GM19397 (cell line): ENCODE measurements at regions not wholly inside any gene's neighbourhood (a gene's known extent, or its start where the extent isn't known, plus 50 kb on each side); places are given as distances from the start of the nearest gene placed in this dataset.
"Not testable (repeated sequence)": the region's sequence is repeated elsewhere in the genome, so short reads cannot be mapped to it uniquely, and the experiment has no call there.

Experiments used
- ATAC-seq: cut with Tn5 transposase; IDR thresholded peaks from one replicate; pipeline ENCODE4 v1.9.1; 2021; ENCODE audit warnings: mild to moderate bottlenecking, moderate library complexity; ENCODE audit not compliant: unreplicated experiment

DNA sequence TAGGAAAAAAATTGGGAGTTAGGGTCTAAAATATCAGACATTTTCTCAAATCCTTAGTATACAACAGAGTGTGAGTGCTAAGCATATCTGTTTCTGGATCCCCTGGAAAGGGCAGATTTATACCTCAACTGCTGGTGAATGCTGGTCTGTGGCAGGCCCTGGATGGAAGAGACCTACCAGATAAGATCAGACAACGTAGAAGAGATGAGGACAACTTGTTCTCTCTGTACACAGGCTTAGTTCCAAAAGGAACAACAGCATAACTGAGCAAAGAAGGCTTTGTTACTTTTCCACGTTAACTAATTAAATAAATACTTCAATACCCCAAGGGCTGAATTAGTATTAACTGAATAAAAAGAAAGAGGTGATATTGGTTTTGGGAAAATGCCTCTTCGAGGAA lies 1277.3 kb downstream of the SLITRK5 start:
- no peak for ATAC-seq

DNA sequence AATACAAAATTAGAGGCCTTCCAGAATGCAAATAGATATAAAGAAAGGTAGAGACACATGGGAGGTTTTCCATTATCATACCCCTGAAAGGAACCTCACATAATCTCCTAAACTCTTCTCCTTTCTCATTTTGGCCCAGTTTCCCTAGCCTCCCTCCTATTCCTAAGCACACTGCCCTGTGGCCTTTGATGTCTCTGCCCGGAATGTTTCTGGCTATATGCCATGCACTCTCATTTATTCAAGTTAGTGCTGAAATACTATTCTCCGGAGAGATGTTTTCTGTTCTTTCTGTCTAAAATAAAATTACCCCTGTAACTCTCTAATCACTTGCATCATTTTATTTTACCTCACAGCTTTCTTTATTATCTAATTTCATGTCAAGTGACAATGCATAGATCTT lies 1287.7 kb downstream of the SLITRK5 start:
- no peak for ATAC-seq

DNA sequence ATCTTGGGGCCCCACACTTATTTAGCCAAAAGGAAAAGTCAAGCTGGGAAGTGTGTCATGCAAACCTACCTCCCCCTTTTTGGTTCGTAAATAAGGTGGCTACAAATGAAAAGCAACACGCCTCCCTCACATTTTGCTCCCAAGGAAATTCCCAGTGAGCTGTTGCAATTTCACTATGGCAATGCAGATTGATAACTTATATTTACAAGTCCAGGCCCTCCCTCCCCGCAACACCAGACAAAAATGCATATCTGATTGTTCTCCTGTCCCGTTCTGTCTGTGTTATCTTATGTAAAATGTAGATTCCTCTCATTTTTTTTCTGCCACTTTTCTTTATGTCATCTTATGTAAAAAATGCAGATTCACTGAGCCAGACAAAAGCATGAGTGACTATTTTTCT lies 1305.3 kb downstream of the SLITRK5 start:
- ATAC-seq: no peak

DNA sequence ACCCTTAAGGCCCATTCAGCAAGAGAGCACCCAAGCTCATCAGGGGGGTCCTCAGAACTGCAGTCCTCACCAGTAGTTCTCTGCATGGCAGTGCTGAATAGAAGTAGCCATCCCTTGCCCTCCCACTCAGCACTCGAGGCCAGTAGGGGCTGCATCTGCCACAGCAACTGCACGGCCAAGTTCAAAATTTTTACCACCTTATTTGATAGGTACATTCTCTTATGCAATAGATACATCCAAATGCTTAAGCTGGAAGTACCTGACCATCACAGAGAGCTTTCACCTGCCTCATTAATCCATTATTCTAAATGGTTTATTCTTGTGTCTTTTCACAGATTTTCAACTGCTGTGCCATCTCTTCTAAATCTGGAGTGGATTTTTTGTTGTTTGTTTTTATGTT lies 1307.4 kb downstream of the SLITRK5 start:
- ATAC-seq: no peak

DNA sequence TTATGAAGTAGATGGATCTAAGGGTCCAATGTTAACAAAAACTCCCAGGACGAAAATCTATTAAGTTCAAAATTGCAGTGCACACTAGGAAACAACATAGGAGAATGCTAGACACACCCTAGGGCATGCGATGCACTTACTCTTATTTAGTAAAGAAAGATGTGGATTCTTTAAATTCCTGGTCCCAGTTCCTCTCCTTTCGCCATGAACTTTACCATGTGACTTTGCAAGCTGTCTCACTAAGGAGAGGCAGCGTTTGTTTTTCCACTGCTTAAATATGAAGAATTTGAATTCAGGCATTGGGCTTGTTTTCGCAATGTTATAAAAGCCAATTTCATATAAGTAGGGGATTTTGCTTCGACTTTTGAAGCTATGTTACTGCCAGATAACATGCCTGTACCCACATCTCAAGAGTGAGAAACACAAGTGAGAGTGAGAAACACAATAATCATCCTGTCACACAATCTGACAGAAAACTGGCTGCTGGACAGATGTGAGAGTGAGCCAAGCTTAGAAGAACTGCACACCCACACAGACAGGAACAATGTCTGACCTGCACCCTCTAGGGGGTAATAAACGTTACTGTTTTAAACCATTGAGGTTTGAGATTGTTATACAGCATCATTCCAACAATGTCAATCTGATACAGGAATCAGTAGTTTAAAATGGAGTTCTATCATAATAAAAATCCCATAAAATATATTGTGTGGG lies 1308.4 kb downstream of the SLITRK5 start:
- ATAC-seq: no peak

DNA sequence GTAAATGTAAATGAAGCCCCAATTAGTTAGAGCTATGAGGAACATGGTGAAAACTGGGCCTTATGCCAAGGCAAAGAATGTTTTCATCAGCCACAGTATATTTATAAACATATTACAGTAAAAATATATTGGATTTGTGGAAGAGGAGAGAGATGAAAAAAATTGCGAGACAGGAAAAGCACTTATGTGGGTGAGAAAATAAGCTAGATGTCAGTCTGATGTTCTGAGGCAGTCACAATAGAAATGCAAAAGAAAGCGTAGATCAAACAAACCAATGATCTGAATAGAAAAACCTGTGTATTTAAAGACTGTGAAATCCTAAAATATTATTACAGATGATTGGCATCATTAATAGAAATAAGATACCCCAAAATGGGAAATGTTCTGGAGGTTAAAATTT lies 1332.5 kb downstream of the SLITRK5 start:
- ATAC-seq: no peak

DNA sequence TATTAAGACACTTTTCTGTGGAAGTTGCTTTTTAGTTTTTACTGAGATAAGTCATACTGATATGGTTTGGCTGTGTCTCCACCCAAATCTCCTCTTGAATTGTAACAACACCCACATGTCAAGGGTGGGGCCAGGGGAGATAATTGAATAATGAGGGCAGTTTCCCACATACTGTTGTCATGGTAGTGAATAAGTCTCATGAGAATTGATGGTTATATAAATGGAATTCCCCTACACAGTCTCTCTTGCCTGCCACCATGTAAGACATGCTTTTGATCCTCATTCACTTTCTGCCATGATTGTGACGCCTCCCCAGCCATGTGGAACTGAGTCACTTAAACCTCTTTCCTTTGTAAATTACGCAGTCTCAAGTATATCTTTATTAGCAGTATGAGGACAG lies 1340.4 kb downstream of the SLITRK5 start:
- no peak for ATAC-seq

DNA sequence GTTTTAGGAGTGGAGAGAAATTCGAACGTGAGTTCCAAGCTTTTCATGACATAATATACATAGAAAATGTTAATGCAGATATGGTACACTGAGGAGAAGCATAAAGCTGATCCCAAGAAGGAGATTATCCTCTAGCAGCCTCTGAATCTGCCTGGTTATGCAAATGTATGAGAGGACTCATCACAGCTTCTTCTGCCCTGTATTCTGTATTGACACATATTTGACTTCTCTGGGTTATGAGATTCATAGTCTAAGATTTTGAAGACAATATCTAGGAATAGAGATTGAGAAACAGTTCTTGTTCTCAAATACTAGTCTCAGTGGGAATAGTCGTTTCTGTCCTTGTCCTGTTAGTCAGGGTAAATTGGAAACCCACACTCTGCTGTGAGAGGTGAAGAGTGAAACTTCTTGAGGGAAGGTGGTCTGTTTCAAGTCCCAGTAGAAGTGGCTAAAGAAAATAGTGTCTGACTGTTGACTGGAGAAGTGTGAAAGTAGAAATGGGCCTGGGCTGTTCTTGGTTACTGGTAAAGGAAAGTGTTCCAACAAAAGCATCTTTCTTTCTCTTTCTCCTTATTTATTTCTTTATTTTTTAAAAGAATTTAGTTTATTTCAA lies 1356.6 kb downstream of the SLITRK5 start:
- ATAC-seq: no peak

DNA sequence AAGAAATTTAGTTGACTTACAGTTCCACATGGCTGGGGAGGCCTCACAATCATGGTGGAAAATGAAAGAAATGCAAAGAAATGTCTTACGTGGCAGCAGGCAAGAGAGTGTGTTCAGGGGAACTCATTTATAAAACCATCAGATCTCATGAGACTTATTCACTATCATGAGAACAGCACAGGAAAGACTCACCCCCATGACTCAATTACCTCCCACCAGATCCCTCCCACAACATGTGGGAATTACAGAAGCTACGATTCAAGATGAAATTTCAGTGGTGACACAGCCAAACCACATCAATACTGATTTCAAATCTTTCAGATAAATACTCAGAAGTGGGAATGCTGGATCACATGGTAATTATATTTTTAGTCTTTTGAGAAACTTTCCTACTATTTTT lies 1357.9 kb downstream of the SLITRK5 start:
- ATAC-seq: no peak

DNA sequence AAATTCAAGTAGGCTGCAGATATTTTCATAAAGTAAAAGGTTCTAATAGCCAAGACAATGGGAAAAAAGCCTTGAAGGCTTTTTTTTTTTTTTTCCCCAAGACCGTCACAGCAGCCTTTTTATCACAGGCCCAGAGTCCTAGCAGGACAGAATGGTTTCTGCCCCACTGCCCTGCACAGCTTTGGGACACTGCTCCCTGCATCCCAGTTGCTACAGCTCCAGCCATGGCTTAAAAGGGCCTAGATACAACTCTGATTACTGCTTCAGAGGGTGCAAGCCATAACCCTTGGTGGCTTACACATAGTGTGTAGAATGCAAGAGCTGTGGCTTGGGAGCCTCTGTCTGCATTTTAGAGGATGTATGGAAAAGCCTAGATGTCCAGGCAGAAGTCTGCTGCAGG lies 1362.8 kb downstream of the SLITRK5 start:
- no peak for ATAC-seq

DNA sequence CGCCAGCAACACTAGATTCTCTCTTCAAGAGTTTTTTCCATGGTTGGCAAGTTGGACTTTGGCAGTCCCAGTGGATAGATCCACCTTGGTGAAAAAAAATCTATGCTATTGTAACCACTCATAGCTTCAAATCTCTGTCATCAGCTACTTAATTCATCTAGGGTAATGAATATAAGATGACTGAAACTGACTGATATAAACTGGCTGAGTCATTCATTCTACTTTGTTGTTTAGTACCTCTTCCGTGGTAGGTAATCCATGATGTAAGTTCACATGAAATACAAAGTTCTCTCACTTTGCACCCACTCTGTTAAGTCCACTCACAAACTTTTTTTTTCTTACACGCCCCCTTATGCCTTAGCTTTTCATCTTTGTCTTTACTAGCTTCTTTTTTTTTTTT lies 1381.5 kb downstream of the SLITRK5 start:
- no peak for ATAC-seq

DNA sequence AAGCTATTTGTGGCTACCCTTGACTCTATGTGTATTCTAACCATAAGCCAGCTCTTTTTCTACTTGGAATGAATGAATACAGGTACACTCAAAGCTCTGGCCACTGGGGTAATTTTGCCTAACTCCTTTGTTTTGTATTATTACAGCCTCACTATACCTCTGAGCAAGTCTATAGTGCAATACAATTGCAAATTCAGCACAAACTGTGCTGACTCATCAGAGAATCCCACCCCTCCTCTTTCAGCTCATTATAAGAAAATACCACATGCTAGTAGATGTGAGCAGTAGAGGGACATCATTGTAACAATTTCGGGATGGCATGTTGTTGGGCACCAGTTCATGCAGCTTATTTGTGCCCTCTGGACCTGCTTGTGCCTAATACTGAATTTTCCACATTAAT lies 1382.2 kb downstream of the SLITRK5 start:
- ATAC-seq: no peak

DNA sequence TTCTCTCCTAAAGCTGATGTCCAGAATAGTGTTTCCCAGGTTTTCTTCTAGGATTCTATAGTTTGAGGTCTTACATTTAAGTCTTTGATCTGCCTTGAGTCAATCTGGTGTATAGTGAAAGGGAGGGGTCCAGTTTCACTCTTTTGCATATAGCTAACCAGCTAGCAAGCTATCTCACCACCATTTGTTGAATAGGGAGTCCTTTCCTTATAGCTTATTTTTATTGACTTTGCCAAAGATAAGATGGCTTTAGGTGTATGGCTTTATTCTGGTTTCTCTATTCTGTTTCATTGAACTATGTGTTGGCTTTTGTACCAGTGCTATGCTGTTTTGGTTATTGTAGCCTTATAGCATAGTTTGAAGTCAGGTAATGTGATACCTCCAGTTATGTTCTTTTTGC lies 1386.1 kb downstream of the SLITRK5 start:
- ATAC-seq: no peak

DNA sequence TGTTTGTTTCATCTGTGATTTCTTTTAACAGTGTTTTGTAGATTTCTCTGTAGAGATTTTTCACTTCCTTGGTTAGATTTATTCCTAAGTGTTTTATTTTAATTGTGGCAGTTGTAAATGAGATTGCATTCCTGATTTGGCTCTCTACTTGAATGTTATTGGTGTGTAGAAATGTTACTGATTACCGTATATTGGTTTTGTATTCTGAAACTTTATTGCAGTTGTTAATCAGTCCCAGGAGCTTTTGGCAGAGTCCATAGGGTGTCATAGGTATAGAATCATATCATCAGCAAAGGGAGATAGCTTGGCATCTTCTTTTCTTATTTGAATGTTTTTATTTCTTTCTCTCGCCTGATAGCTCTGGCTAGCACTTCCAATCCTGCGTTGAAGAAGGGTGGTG lies 1386.7 kb downstream of the SLITRK5 start:
- ATAC-seq: no peak

DNA sequence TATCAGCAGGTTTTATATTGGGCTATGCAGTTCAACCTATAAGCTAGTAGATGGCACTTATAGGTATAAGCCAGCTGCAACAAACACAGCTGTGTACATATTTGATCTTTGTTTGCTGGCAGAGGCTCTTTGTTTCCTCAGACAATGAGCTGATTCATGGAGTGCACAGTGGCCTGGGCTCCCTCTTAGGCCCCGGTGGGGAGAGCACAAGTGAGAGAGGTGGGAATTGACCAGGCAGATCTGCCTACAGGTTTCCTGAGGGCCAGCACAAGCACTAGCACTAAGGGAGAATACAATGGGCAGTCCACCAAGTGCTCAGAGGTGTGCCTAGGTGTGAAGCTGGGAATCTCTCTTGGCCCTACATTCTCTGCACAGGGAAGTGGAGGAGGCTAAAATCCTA lies 1390.7 kb downstream of the SLITRK5 start:
- ATAC-seq: no peak

DNA sequence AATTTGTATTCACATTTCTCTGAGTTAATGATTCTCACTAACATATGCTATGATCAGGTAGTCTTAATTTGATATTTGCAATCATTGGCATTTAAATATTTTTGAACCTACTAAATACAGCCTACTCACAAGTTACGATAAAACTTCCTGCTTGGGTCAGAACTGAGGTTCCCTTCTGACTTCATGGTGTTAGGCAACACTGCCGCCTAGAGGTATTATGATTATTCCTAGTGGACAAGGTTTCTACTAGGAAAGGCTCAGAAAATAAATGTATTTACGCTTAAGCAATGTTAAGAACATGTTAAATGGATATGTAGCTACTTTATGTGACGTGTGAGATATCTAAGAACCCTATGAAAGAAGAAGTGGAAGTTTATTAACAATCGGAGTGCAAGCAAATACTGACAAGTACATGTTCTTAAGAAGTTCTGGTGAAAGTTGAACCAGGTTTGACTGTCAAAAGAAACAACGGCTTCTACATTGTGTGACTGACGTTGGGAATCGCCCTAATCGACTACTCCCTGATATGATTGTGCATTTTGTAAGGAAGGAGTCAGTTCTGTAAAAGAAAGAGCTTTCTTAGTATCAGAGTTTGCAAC lies 1395.8 kb downstream of the SLITRK5 start:
- no peak for ATAC-seq

DNA sequence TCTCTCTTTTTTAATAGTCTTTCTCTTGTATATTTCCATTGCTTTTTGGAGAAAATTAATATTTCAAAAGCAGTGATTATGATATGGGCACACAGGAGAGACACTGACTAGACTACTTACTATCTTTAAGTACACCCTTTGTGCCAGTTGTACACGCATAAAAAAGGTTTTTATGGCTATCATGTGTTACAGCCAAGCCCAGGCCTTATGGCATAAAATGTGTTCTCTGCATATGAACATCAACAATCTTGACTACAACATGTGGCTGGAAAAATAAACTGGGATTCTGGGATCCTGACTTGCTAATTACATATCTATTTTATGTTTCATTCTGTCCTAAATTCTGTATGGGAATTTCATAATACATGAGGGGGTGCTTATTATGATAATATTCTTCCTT lies 1401.8 kb downstream of the SLITRK5 start:
- ATAC-seq: no peak

DNA sequence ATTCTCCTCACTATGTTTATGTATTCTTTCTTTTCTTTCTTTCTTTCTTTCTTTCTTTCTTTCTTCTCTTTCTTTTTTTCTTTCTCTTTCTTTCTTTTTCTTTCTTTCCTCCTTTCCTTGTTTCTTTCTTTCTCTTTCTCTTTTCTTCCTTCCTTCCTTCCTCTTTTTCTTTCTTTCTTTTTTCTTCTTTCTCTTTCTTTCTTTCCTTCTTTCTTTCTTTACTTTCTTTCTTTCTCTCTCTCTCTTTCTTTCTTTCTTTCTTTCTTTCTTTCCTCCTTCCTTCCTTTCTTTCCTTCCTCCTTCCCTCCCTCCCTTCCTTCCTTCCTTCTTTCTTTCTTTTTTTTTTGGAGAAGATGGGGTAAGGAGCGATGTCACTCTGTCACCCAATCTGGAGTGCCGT lies 1405.5 kb downstream of the SLITRK5 start:
- no peak for ATAC-seq

DNA sequence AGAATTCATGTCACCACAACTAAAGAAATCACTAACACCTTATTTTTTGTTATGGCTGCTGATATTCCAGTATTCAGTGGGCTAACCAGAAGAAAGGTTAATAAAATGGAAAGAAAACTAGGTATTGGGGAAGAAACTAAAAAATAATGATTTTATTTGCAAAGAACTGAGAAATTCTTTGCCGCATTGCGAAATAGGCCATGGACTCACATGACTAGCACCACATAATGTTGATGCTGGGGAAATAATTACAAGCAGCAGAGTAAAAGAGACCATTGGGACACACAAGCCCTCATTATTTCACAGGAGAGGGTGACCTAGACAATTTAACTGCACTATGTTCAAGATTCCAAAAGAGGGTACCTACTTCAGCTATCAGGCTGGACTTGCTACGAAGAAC lies 1411.5 kb downstream of the SLITRK5 start:
- ATAC-seq: no peak

DNA sequence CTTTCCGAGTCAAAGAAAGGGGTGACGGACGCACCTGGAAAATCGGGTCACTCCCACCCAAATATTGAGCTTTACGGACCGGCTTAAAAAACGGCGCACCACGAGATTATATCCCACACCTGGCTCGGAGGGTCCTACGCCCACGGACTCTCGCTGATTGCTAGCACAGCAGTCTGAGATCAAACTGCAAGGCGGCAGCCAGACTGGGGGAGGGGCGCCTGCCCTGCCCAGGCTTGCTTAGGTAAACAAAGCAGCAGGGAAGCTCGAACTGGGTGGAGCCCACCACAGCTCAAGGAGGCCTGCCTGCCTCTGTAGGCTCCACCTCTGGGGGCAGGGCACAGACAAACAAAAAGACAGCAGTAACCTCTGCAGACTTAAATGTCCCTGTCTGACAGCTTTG lies 1416.9 kb downstream of the SLITRK5 start:
- ATAC-seq: not testable (repeated sequence)

DNA sequence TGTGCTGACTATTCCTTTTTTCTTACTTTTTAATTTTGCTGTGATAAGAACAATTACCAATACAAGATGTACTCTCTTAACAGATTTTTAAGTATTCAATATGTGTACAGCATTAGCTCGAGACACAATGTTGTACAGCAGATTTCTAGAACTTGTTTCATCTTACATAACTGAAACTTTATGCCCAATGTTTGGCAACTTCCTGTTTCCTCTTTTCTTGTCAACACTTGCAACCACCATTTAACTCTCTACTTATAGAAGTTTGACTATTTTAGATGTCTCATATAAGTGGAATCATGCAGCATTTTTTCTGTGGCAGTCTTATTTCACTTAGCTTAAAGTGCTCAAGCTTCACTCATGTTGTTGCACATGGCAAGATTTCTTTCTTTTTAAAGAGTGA lies 1426.8 kb downstream of the SLITRK5 start:
- ATAC-seq: no peak

DNA sequence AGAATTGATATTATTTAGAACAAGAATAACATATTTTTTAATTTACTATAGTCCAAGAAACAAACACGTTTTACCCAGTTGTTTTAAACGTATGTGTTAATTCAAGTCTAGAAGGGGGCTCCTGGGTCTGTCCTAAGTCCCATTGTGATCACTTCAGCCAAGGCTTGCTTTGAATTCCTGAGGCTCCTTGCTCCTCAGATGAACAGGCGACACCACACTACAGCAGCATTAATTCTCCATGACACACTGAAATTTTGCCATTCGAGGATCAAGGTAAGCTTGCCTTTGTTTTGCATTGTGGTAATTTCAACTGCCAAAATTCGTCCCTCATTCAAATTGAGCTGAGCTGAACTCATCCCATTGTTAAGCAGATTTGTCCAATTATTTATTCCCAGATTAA lies 1442.6 kb downstream of the SLITRK5 start:
- no peak for ATAC-seq

DNA sequence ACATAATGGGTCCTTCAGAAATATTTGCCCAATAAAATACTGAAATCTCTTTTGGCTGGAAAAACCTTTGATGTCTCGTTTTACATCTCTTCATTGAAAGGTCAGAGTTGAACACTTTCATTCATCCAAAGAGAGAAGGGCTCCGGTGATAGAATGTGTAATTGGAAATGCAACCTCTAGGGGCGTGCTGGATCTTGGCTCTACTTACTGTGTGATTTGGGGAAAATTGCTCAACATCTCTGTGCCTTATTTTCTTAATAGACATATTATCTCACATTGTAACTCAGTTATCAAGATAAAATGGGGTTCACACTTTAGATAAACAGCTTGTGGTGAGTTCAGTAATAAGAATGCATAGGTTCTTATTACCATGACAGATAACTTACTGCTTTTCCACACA lies 1444.1 kb downstream of the SLITRK5 start:
- no peak for ATAC-seq
